ENCODE measurements at regions not wholly inside any gene's neighbourhood (a gene's known extent, or its start where the extent isn't known, plus 50 kb on each side); places are given as distances from the start of the nearest gene placed in this dataset.

GRCh38 chr6:66814156-66814555, 1107.1 kb upstream of the EYS start:
- TF ChIP-seq SP4 (IDR thresholded peaks at IDR 0.05; ENCODE audit: low read length), result no peak
- Histone ChIP-seq H3K4ac (replicated peaks; ENCODE audit: insufficient read length, low read depth, low read length) (no peak overlapping the region), H3K4me1 (replicated peaks in 1 of 4; ENCODE audit: control insufficient read depth in 3 of 4, insufficient read depth in 4 of 4, low read length in 3 of 4) (no peaks in the 10 kb centered on the region), H3K9ac (replicated peaks in 1 of 4; ENCODE audit: extremely low read depth in 1 of 4, low read depth in 3 of 4, low read length in 3 of 4) (no peak overlapping the region), H4K91ac (replicated peaks; ENCODE audit: insufficient read length, low read length) (no peak overlapping the region), H2BK15ac (ENCODE audit: low read length) (no peak overlapping the region), H3K79me2 (ENCODE audit: control insufficient read depth in 1 of 2, insufficient read depth in 2 of 2, low read length in 2 of 2) (no peaks in the 10 kb centered on the region), H3K56ac (replicated peaks; ENCODE audit: insufficient read length, low read depth, low read length) (no peak overlapping the region), H3K27me3 (replicated peaks in 1 of 4; ENCODE audit: control insufficient read depth in 3 of 4, extremely low read depth in 1 of 4, insufficient read depth in 3 of 4, low read length in 3 of 4) (no peaks in the 10 kb centered on the region), H2BK5ac (ENCODE audit: low read depth, low read length) (no peak overlapping the region), H4K8ac (ENCODE audit: extremely low read depth, insufficient read depth, low read length) (no peak overlapping the region), H3K27ac (ENCODE audit: low read depth, low read length) (no peak overlapping the region), H3K4me3 (ENCODE audit: extremely low read depth in 1 of 4, insufficient read depth in 2 of 4, low read depth in 3 of 4, low read length in 4 of 4) (no peak overlapping the region), H2BK120ac (replicated peaks; ENCODE audit: low read depth, low read length) (no peak overlapping the region), H3K18ac (ENCODE audit: extremely low read depth, low read length) (no peak overlapping the region), H3K23me2 (ENCODE audit: low read depth, low read length) (no peaks in the 10 kb centered on the region), H3K9me3 (ENCODE audit: insufficient read depth in 2 of 2, low read depth in 1 of 2, low read length in 1 of 2) (no peaks in the 10 kb centered on the region), H2AK5ac (ENCODE audit: low read depth, low read length) (no peak overlapping the region), H4K5ac (ENCODE audit: insufficient read length, low read depth, low read length) (no peak overlapping the region), H2AFZ (ENCODE audit: low read length) (no peak overlapping the region), H3K36me3 (ENCODE audit: control insufficient read depth in 2 of 4, insufficient read depth in 4 of 4, low read length in 3 of 4) (no peaks in the 10 kb centered on the region), H4K20me1 (replicated peaks in 1 of 2; ENCODE audit: control insufficient read depth in 1 of 2, insufficient read depth in 2 of 2, low read length in 2 of 2) (no peaks in the 10 kb centered on the region), H3K79me1 (ENCODE audit: low read depth, low read length) (no peaks in the 10 kb centered on the region), H2BK20ac (ENCODE audit: low read length) (no peak overlapping the region), H3K14ac (ENCODE audit: insufficient read length) (no peak overlapping the region), H2BK12ac (ENCODE audit: low read depth, low read length) (no peak overlapping the region), H3K23ac (ENCODE audit: insufficient read length) (no peak overlapping the region), H3K4me2 (ENCODE audit: insufficient read depth in 1 of 2, low read depth in 2 of 2, low read length in 2 of 2) (no peak overlapping the region)
- WGBS, 2 experiments (ENCODE audit: extremely low coverage in 1 of 2, insufficient coverage in 1 of 2, insufficient read length in 1 of 2, insufficient replicate concordance in 2 of 2, low coverage in 1 of 2, low lambda C conversion rate in 2 of 2, missing lambda C conversion rate in 1 of 2), result 85% methylated on average over 3 of the region's 3 CpGs; no CpG with 5 or more reads in 1 of the 2 experiments
- DNase-seq (ENCODE audit: low read depth in 1 of 2, low spot score in 2 of 2), result no peak
- no peak for FAIRE-seq
- CTCF ChIA-PET (ENCODE audit: partially characterized antibody), result no interaction called here
- POLR2A ChIA-PET (ENCODE audit: partially characterized antibody), result no interaction called here

Data from H1 (cell line).